ENCODE measurements at regions not wholly inside any gene's neighbourhood (a gene's known extent, or its start where the extent isn't known, plus 50 kb on each side); places are given as distances from the start of the nearest gene placed in this dataset.

- TF ChIP-seq CTCF (IDR thresholded peaks at IDR 0.05; ENCODE audit: borderline replicate concordance, extremely low read depth, low read length, poor library complexity, severe bottlenecking) (no peak), EZH2 (IDR thresholded peaks at IDR 0.05; ENCODE audit: borderline replicate concordance, low read depth, low read length, severe bottlenecking) (no peak)
Measured at GRCh38 chr5:79886456-79886855, 104.6 kb downstream of the MTX3 start.

Data from DND-41 (cell line).